ENCODE measurements at regions not wholly inside any gene's neighbourhood (a gene's known extent, or its start where the extent isn't known, plus 50 kb on each side); places are given as distances from the start of the nearest gene placed in this dataset.

- TF ChIP-seq IRF1 (CRISPR knock-in tag; IDR thresholded peaks at IDR 0.05) (no peak), CTCF (IDR thresholded peaks at IDR 0.05) (no peak), USF2 (CRISPR knock-in tag; IDR thresholded peaks at IDR 0.05) (no peak), ZNF396 (CRISPR knock-in tag; IDR thresholded peaks at IDR 0.05; ENCODE audit: borderline replicate concordance) (no peak), NFYB (CRISPR knock-in tag; conservative IDR thresholded peaks at IDR 0.05; ENCODE audit: low read depth) (no peak), E2F4 (CRISPR knock-in tag; IDR thresholded peaks at IDR 0.05; ENCODE audit: borderline replicate concordance, low read depth) (no peak), ATF6 (CRISPR knock-in tag; IDR thresholded peaks at IDR 0.05) (no peak), MYBL2 (CRISPR knock-in tag; IDR thresholded peaks at IDR 0.05) (no peak), USF1 (CRISPR knock-in tag; IDR thresholded peaks at IDR 0.05) (no peak), ATF3 (CRISPR knock-in tag; conservative IDR thresholded peaks at IDR 0.05) (no peak)
Measured at GRCh38 chr17:71417142-71417541, 703.7 kb upstream of the SOX9 start.
